HepG2 (cell line): ENCODE measurements at regions not wholly inside any gene's neighbourhood (a gene's known extent, or its start where the extent isn't known, plus 50 kb on each side); places are given as distances from the start of the nearest gene placed in this dataset.

Experiments used
- CREM ChIP-seq, 2 experiments: sonication (generic) in 1 of 2; formaldehyde crosslinking in 1 of 2; IDR thresholded peaks; 2 replicates each; pipeline versions ENCODE4 v1.4.0 to v1.6.1; 2016 to 2020; ENCODE audit warnings: antibody characterized with exemption in 1 of 2, mild to moderate bottlenecking in 1 of 2, missing genetic modification reagents in 1 of 2
- CTCF ChIP-seq: sonication (generic); formaldehyde crosslinking; IDR thresholded peaks from 2 replicates; pipeline ENCODE4 v1.5.0; 2020; ENCODE audit warnings: mild to moderate bottlenecking, missing genetic modification reagents, moderate library complexity
- DMTF1 ChIP-seq: sonication (generic); formaldehyde crosslinking; IDR thresholded peaks from 2 replicates; pipeline ENCODE4 v1.4.0; 2020; ENCODE audit warnings: mild to moderate bottlenecking, missing genetic modification reagents
- FOXP4 ChIP-seq: sonication (generic); formaldehyde crosslinking; IDR thresholded peaks from 2 replicates; pipeline ENCODE4 v1.4.0; 2020; ENCODE audit warnings: missing genetic modification reagents
- PATZ1 ChIP-seq: sonication (generic); formaldehyde crosslinking; IDR thresholded peaks from 2 replicates; pipeline ENCODE4 v1.4.0; 2020; ENCODE audit warnings: missing genetic modification reagents
- RAD21 ChIP-seq: fragments of 450-650 bp; formaldehyde crosslinking; IDR thresholded peaks from 2 replicates; pipeline ENCODE4 v1.5.0; 2020; ENCODE audit warnings: mild to moderate bottlenecking
- RAD51 ChIP-seq: fragments of 450-650 bp; IDR thresholded peaks from 2 replicates; pipeline ENCODE4 v1.6.1; 2016; ENCODE audit warnings: borderline replicate concordance
- REST ChIP-seq, 2 experiments: IDR thresholded peaks; 2 replicates each; pipeline ENCODE4 v1.6.1; 2011 to 2012; ENCODE audit warnings: low read length in 2 of 2, borderline replicate concordance in 1 of 2, low read depth in 1 of 2, mild to moderate bottlenecking in 1 of 2, moderate library complexity in 1 of 2
- SMC3 ChIP-seq: IDR thresholded peaks from 2 replicates; pipeline ENCODE4 v1.6.1; 2011; ENCODE audit warnings: low read length, improper control_type of control experiment
- TCF7L2 ChIP-seq: IDR thresholded peaks from 2 replicates; pipeline ENCODE4 v1.6.1; 2011; ENCODE audit warnings: mild to moderate bottlenecking, low read depth, low read length, moderate library complexity
- TOE1 ChIP-seq: sonication (generic); formaldehyde crosslinking; IDR thresholded peaks from 2 replicates; pipeline ENCODE4 v1.4.0; 2020; ENCODE audit warnings: mild to moderate bottlenecking, missing genetic modification reagents

GRCh38 chr14:48261436-48261835, 586.0 kb upstream of the MDGA2 start:
- no peak for TF ChIP-seq TOE1 (CRISPR knock-in tag)
- TF ChIP-seq RAD51, result no peak
- TF ChIP-seq TCF7L2, result no peak
- no peak for TF ChIP-seq DMTF1 (CRISPR knock-in tag)
- TF ChIP-seq FOXP4 (CRISPR knock-in tag), result no peak
- TF ChIP-seq RAD21 (CRISPR knock-in tag), result no peak
- no peak for TF ChIP-seq REST (IDR thresholded peaks at IDR 0.05; ENCODE audit: borderline replicate concordance in 1 of 2, low read depth in 1 of 2, low read length in 2 of 2)
- TF ChIP-seq CREM (IDR thresholded peaks at IDR 0.05), result no peak
- TF ChIP-seq CREM (CRISPR knock-in tag; IDR thresholded peaks at IDR 0.05), result no peak
- TF ChIP-seq PATZ1, result no peak
- no peak for TF ChIP-seq CTCF
- TF ChIP-seq SMC3, result no peak
